ENCODE measurements at regions not wholly inside any gene's neighbourhood (a gene's known extent, or its start where the extent isn't known, plus 50 kb on each side); places are given as distances from the start of the nearest gene placed in this dataset.
A peak's percentile ranks its signal among the peaks of the same experiment; 100 is the strongest.

DNA sequence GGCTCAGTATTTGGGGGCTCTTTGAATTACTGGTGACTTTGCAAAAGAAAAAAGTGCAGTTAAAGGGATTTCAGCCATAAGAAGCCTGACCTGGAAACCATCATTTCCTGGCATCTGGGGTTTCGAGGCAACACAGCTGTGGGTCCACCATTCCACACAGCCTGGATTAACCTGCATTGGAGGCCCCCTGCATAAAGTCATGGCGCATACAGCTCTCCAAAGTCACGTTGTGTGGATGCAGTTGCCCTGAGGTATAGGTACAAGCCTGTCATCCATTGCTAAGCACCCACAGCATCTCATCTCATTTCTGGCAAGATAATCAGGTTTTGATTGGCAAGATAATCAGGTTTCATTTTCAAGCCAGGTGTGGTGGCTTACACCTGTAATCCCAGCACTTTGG, 54.5 kb upstream of the TAGAP start:
- peak; percentile 49 for DNase-seq

DNA sequence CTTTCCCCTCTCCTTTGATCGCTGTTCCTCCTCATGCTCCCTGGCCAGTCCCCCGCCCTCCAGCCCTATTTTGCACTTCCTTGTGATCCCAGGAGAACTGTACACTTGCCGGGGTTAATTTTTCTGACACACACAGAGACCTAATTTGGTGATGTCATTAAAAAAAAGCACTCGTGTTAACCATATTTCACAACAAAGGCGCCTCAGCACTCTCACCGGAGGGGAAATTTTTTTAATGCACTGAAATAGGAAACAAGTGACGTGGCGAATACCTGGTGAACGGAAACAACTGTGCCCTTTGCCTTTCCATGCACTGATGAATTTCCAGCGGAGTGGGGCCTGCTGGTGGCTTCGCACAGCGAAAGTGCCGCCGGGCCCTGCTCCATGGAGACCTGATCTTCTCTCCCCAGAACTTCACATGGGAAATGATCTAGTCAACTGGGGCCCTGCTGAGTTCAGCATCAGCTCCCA, 53.9 kb upstream of the TAGAP start:
- peak; percentile 77 for DNase-seq

GRCh38 chr6:159097256-159097655, 52.5 kb upstream of the TAGAP start:
- DNase-seq = peak; percentile 80

GRCh38 chr6:159095616-159096015, 50.8 kb upstream of the TAGAP start:
- no peak for DNase-seq

DNA sequence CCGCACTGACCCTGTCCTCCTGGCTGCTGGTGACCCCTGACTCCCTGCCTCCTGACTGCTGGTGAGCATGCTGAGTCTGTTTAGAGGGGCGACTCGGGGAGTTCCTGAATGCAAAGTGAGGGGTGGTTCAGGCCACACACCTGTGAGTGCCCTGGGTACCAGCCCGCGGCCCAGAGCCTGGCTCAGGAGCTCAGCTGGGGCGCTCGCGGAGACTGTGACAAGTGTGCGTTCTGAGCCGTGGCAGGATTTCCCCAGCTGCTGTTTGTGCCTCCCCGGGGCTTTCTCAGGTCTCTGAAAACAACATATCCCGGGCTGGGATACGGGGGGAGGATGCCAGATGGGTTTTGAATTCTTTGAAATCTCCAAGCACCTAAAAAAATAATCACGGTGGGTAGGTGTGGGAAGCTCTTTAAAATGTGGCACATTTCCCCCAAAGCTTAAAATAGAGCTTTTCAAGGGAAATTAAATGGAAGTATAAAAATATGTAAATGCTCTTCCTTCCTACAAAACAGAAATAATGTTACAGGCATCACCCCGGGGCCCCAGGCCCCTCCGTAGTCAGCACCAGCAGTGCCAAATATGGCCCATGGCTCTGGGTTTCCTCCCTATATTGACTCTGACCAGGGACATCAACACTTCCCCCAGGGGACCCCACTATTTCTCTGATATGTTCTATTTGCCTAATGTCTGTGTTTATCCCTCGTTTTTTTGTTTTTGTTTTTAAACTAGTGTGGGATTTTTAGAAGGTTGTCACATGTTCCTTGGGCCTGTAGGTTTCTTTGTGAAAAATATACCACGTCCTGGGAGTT, 49.9 kb upstream of the TAGAP start:
- peak; percentile 76 for DNase-seq
